PC-9 (cell line): ENCODE measurements at regions not wholly inside any gene's neighbourhood (a gene's known extent, or its start where the extent isn't known, plus 50 kb on each side); places are given as distances from the start of the nearest gene placed in this dataset.

Experiments
- BruUV-seq: library from RNA; stranded (reverse); fragments of 400-500 nt; replicated peaks from 2 replicates; lab custom pipeline; 2021; lab: Mats Ljungman, UMichigan
- CTCF ChIA-PET: fragments of 300-600 bp; sonication (Branson Sonifier 250); formaldehyde crosslinking; loops from one replicate; lab custom pipeline; 2022; ENCODE audit warnings: antibody characterized with exemption; lab: Charles Lee
- POLR2A ChIA-PET: fragments of 300-600 bp; sonication (Branson Sonifier 250); formaldehyde crosslinking; loops from one replicate; lab custom pipeline; 2022; ENCODE audit warnings: antibody characterized with exemption; ENCODE audit not compliant: unreplicated experiment; lab: Charles Lee
- DNase-seq, 2 experiments: peaks; one replicate each; pipeline versions ENCODE4 v3.0.0 to v3.0.0-alpha.2; 2015 to 2022; ENCODE audit warnings: mixed read lengths in 1 of 2
- H2AFZ ChIP-seq: fragments of 200-600 bp; sonication (generic); 2 replicates; pipeline ENCODE4 v1.8.1; 2017; ENCODE audit warnings: antibody characterized with exemption
- H3F3A ChIP-seq: fragments of 200-600 bp; sonication (generic); 2 replicates; pipeline ENCODE4 v1.8.1; 2017; ENCODE audit warnings: antibody characterized with exemption, mild to moderate bottlenecking, low read depth; ENCODE audit not compliant: insufficient read depth
- H3K27ac ChIP-seq: fragments of 200-600 bp; sonication (generic); 2 replicates; pipeline ENCODE4 v1.6.1; 2016; ENCODE audit warnings: mixed run types
- H3K27me3 ChIP-seq: fragments of 200-600 bp; sonication (generic); 2 replicates; pipeline ENCODE4 v1.6.1; 2016; ENCODE audit warnings: low read depth, mixed run types; ENCODE audit not compliant: insufficient read depth
- H3K36me3 ChIP-seq: fragments of 200-600 bp; sonication (generic); 2 replicates; pipeline ENCODE4 v1.6.1; 2016; ENCODE audit warnings: low read depth, mixed run types
- H3K4me1 ChIP-seq: fragments of 200-600 bp; sonication (generic); replicated peaks from 2 replicates; pipeline ENCODE4 v1.6.1; 2016; ENCODE audit warnings: mixed run types; ENCODE audit not compliant: insufficient read depth
- H3K4me2 ChIP-seq: fragments of 200-600 bp; sonication (generic); 2 replicates; pipeline ENCODE4 v1.6.1; 2017; ENCODE audit warnings: mixed run types
- H3K4me3 ChIP-seq: fragments of 200-600 bp; sonication (generic); 2 replicates; pipeline ENCODE4 v1.6.1; 2016; ENCODE audit warnings: mixed run types
- H3K79me2 ChIP-seq: fragments of 200-600 bp; sonication (generic); 2 replicates; pipeline ENCODE4 v1.6.1; 2017; ENCODE audit warnings: low read depth, mixed run types
- H3K9me2 ChIP-seq: fragments of 200-600 bp; sonication (generic); 2 replicates; pipeline ENCODE4 v1.8.1; 2017; ENCODE audit warnings: mild to moderate bottlenecking; ENCODE audit not compliant: insufficient read depth
- H3K9me3 ChIP-seq: fragments of 200-600 bp; sonication (generic); 2 replicates; pipeline ENCODE4 v1.8.1; 2016; ENCODE audit warnings: low read depth; ENCODE audit not compliant: insufficient read depth
- H4K20me1 ChIP-seq: fragments of 200-600 bp; sonication (generic); 2 replicates; pipeline ENCODE4 v1.8.1; 2017; ENCODE audit not compliant: insufficient read depth
- EZH2 ChIP-seq: fragments of 200-600 bp; sonication (generic); IDR thresholded peaks from 2 replicates; pipeline ENCODE4 v1.8.0; 2017; ENCODE audit warnings: antibody characterized with exemption, low read depth
- intact Hi-C: fragments of 100-400 bp; cut with micrococcal nuclease; formaldehyde crosslinking; loops from one replicate; pipeline ENCODE4 v1.10.0; 2022; ENCODE audit not compliant: unreplicated experiment
- TF ChIP-seq, protein P1 (sequence below): fragments of 200-600 bp; sonication (generic); conservative IDR thresholded peaks from 2 replicates; pipeline ENCODE4 v1.6.1; 2017; ENCODE audit warnings: mixed run types, antibody characterized with exemption, mild to moderate bottlenecking, moderate library complexity

DNA sequence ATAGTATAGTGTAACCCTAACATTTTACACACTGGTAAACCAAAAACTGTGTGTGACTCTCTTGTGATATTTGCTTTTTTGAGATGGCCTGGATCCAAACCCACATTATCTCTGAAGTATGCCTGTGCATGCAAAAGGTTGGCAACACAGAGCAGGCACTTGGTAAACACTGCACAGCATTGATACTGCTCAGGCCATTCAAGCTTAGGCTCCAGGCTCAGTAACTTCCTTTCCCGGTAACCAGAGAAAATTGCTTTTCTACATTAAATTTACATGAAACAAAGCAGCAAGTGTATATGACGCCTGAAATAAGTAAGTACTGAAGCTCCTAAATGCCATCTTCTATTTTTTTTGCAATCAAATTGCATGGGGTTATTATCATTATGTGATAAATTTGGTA, 205.7 kb downstream of the EPM2A start:
- BruUV-seq = no TSS peak
- intact Hi-C loops = no loop called here
- Histone ChIP-seq H3K4me3 (no peak overlapping the region), H4K20me1 (no peaks in the 10 kb centered on the region), H3K4me2 (no peak overlapping the region), H3K9me3 (no peaks in the 10 kb centered on the region; the same call in 1 of the 2 replicates), H3K79me2 (no peaks in the 10 kb centered on the region), H3F3A (no peaks in the 10 kb centered on the region), H2AFZ (no peak overlapping the region), H3K27me3 (no peaks in the 10 kb centered on the region), H3K9me2 (no peaks in the 10 kb centered on the region), H3K36me3 (no peaks in the 10 kb centered on the region), H3K27ac (no peak overlapping the region), H3K4me1 (no peaks in the 10 kb centered on the region)
- POLR2A ChIA-PET = no interaction called here
- CTCF ChIA-PET = no interaction called here
- no peak for DNase-seq
- TF ChIP-seq EZH2 = no peak
- TF ChIP-seq, protein P1, sequence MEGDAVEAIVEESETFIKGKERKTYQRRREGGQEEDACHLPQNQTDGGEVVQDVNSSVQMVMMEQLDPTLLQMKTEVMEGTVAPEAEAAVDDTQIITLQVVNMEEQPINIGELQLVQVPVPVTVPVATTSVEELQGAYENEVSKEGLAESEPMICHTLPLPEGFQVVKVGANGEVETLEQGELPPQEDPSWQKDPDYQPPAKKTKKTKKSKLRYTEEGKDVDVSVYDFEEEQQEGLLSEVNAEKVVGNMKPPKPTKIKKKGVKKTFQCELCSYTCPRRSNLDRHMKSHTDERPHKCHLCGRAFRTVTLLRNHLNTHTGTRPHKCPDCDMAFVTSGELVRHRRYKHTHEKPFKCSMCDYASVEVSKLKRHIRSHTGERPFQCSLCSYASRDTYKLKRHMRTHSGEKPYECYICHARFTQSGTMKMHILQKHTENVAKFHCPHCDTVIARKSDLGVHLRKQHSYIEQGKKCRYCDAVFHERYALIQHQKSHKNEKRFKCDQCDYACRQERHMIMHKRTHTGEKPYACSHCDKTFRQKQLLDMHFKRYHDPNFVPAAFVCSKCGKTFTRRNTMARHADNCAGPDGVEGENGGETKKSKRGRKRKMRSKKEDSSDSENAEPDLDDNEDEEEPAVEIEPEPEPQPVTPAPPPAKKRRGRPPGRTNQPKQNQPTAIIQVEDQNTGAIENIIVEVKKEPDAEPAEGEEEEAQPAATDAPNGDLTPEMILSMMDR = no peak

DNA sequence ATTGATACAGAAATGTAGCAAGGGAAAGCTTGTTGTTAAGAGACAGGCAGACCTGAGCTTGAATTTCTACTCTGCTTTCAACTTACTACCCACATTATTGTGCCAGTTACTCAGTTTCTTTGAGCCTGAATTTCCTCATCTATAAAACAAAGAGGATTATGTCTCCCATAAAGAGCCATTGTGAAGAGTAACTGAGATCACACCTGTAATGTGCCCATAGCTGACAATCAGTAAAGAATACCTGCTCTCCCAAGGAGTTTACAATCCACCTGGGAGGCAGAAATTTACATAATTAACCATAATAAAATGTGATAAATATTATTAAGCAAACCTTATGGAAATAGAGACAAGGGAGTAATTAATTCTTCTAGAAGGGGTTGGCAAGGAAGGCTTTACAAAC, 204.9 kb downstream of the EPM2A start:
- TF ChIP-seq, protein P1 = no peak
- no peak for TF ChIP-seq EZH2
- ChIA-PET CTCF (no interaction called here), POLR2A (no interaction called here)
- Histone ChIP-seq H4K20me1 (no peaks in the 10 kb centered on the region), H3K36me3 (no peaks in the 10 kb centered on the region), H3K79me2 (no peaks in the 10 kb centered on the region), H3K9me2 (no peaks in the 10 kb centered on the region), H3K27me3 (no peaks in the 10 kb centered on the region), H3K4me2 (no peak overlapping the region), H3K4me1 (no peaks in the 10 kb centered on the region), H3K9me3 (no peaks in the 10 kb centered on the region; the same call in 1 of the 2 replicates), H3K4me3 (no peak overlapping the region), H3F3A (no peaks in the 10 kb centered on the region), H3K27ac (no peak overlapping the region), H2AFZ (no peak overlapping the region)
- intact Hi-C loops = no loop called here
- no peak for DNase-seq
- no TSS peak for BruUV-seq

DNA sequence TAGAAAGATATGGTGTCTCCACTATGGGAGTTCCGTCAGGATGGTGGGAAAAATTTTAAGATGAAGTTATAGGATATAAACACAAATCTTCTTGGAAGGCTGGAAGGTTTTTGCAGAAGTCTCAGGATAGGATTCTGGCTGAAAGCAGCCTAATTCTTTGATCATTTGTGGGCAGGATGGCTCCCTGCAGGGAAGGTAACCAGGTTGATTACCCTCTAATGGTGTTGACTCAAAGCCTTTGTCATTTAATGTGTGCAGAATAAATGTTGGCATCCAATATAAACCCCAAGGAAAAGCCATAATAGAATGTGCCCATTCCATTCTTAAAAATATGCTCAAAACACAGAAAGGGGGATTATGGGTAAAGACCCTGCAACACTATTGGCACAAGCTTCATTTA, 204.3 kb downstream of the EPM2A start:
- Histone ChIP-seq H3K9me3 (no peaks in the 10 kb centered on the region; the same call in 1 of the 2 replicates), H3K79me2 (no peaks in the 10 kb centered on the region), H3K27ac (no peak overlapping the region), H2AFZ (no peak overlapping the region), H3K4me3 (no peak overlapping the region), H3K27me3 (no peaks in the 10 kb centered on the region), H3K36me3 (no peaks in the 10 kb centered on the region), H3F3A (no peaks in the 10 kb centered on the region), H4K20me1 (no peaks in the 10 kb centered on the region), H3K9me2 (no peaks in the 10 kb centered on the region), H3K4me2 (no peak overlapping the region), H3K4me1 (no peaks in the 10 kb centered on the region)
- ChIA-PET CTCF (no interaction called here), POLR2A (no interaction called here)
- intact Hi-C loops = no loop called here
- DNase-seq = no peak
- BruUV-seq = no TSS peak
- TF ChIP-seq, protein P1 = no peak
- no peak for TF ChIP-seq EZH2
